Hepatocyte (in vitro differentiated cells): ENCODE measurements at regions not wholly inside any gene's neighbourhood (a gene's known extent, or its start where the extent isn't known, plus 50 kb on each side); places are given as distances from the start of the nearest gene placed in this dataset.

Experiments
- DNase-seq: peaks from one replicate; pipeline ENCODE4 v3.0.0-alpha.2; 2016; ENCODE audit warnings: low spot score
- H2AFZ ChIP-seq: fragments of 200-600 bp; sonication (generic); 2 replicates; pipeline ENCODE4 v1.6.0; 2016; ENCODE audit warnings: antibody characterized with exemption, mild to moderate bottlenecking
- H3K27ac ChIP-seq: fragments of 200-600 bp; sonication (generic); 2 replicates; pipeline ENCODE4 v1.5.1; 2016; ENCODE audit warnings: mild to moderate bottlenecking
- H3K27me3 ChIP-seq: fragments of 200-600 bp; sonication (generic); 2 replicates; pipeline ENCODE4 v1.6.1; 2016
- H3K36me3 ChIP-seq: fragments of 200-600 bp; sonication (generic); replicated peaks from 2 replicates; pipeline ENCODE4 v1.5.1; 2016; ENCODE audit warnings: low read depth; ENCODE audit not compliant: insufficient read depth
- H3K4me1 ChIP-seq: fragments of 200-600 bp; sonication (generic); 2 replicates; pipeline ENCODE4 v1.5.1; 2016; ENCODE audit warnings: mild to moderate bottlenecking, moderate library complexity; ENCODE audit not compliant: insufficient read depth
- H3K4me2 ChIP-seq: fragments of 200-600 bp; sonication (generic); 2 replicates; pipeline ENCODE4 v1.6.0; 2016
- H3K4me3 ChIP-seq: fragments of 200-600 bp; sonication (generic); 2 replicates; pipeline ENCODE4 v1.5.1; 2016; ENCODE audit warnings: mild to moderate bottlenecking
- H3K79me2 ChIP-seq: fragments of 200-600 bp; sonication (generic); 2 replicates; pipeline ENCODE4 v1.6.0; 2017; ENCODE audit warnings: mild to moderate bottlenecking
- H3K9me2 ChIP-seq: fragments of 200-600 bp; sonication (generic); replicated peaks from 2 replicates; pipeline ENCODE4 v1.6.0; 2017; ENCODE audit warnings: mild to moderate bottlenecking; ENCODE audit not compliant: insufficient read depth
- H3K9me3 ChIP-seq: fragments of 200-600 bp; sonication (generic); 2 replicates; pipeline ENCODE4 v1.5.1; 2016; ENCODE audit warnings: low read depth, mild to moderate bottlenecking
- H4K20me1 ChIP-seq: fragments of 200-600 bp; sonication (generic); 2 replicates; pipeline ENCODE4 v1.6.0; 2016; ENCODE audit warnings: mild to moderate bottlenecking; ENCODE audit not compliant: insufficient read depth, poor library complexity, severe bottlenecking
- EZH2 ChIP-seq: fragments of 200-600 bp; sonication (generic); IDR thresholded peaks from 2 replicates; pipeline ENCODE4 v1.6.1; 2016; ENCODE audit warnings: antibody characterized with exemption, mild to moderate bottlenecking, borderline replicate concordance
- EZH2phosphoT487 ChIP-seq: fragments of 200-600 bp; sonication (generic); IDR thresholded peaks from one replicate; pipeline ENCODE4 v1.6.1; 2018; ENCODE audit warnings: antibody characterized with exemption, mild to moderate bottlenecking, low read depth, moderate library complexity; ENCODE audit not compliant: unreplicated experiment, severe bottlenecking
- WGBS: methylation state at CpG from one replicate; pipeline ENCODE4 v1.1.6; 2016; ENCODE audit warnings: low lambda C conversion rate; ENCODE audit errors: missing lambda C conversion rate; 5-methylcytosine and 5-hydroxymethylcytosine counted together
- TF ChIP-seq, protein P1 (sequence below): fragments of 200-600 bp; sonication (generic); IDR thresholded peaks from 2 replicates; pipeline ENCODE4 v1.5.1; 2016; ENCODE audit warnings: antibody characterized with exemption, mild to moderate bottlenecking; ENCODE audit not compliant: poor library complexity

DNA sequence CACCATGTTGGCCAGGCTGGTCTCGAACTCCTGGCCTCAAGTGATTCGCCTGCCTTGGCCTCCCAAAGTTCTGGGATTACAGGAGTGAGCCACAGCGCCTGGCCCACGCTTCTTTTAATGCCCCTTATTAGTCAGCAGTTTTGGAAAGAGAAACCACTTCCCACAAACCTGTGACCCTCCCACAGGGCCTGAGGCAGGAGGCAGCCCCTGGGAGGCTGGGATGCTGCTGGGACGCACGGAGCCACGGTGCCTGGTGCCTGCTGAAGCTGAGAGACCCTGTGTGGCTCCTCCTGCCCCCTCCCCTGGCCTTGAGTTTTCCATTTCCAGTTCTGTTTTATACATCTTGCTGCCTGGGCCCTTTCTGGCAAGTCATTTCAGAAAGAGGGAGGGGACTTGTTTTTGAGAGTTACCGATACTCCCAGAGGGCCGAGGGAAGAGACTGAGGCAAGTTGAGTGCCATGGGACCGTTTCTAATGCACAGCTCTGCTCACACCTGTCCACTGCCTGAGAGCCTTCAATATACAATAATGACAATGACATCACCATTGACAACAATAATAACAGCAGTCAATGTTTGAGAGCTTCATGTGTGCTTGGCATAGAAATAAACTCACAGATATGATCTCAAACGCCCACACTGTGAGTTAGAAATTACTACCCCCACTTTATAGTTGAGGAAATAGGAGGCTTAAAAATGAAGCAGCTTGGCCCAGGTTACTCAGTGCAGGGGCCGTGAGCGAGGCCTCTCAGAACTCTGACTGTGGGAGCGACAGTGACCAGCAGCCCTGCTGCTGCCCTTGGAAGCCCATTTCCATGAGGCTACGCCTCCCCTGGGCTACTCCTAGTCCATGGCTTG is 78.1 kb upstream of the YWHAQ start:
- no peak overlapping the region for H3K4me3 ChIP-seq
- H3K9me2 ChIP-seq = no peaks in the 10 kb centered on the region
- no peaks in the 10 kb centered on the region for H3K79me2 ChIP-seq
- H3K36me3 ChIP-seq = no peaks in the 10 kb centered on the region
- no peak overlapping the region for H3K4me2 ChIP-seq
- TF ChIP-seq, protein P1, sequence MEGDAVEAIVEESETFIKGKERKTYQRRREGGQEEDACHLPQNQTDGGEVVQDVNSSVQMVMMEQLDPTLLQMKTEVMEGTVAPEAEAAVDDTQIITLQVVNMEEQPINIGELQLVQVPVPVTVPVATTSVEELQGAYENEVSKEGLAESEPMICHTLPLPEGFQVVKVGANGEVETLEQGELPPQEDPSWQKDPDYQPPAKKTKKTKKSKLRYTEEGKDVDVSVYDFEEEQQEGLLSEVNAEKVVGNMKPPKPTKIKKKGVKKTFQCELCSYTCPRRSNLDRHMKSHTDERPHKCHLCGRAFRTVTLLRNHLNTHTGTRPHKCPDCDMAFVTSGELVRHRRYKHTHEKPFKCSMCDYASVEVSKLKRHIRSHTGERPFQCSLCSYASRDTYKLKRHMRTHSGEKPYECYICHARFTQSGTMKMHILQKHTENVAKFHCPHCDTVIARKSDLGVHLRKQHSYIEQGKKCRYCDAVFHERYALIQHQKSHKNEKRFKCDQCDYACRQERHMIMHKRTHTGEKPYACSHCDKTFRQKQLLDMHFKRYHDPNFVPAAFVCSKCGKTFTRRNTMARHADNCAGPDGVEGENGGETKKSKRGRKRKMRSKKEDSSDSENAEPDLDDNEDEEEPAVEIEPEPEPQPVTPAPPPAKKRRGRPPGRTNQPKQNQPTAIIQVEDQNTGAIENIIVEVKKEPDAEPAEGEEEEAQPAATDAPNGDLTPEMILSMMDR = no peak
- TF ChIP-seq EZH2phosphoT487 = no peak
- no peaks in the 10 kb centered on the region for H3K27me3 ChIP-seq
- DNase-seq = no peak
- H3K9me3 ChIP-seq = no peaks in the 10 kb centered on the region
- H3K27ac ChIP-seq = no peak overlapping the region
- H4K20me1 ChIP-seq = no peaks in the 10 kb centered on the region
- 91% methylated on average over 15 of the region's 15 CpGs for WGBS
- peaks cover 2% of the 10 kb centered on the region for H3K4me1 ChIP-seq
- H2AFZ ChIP-seq = no peak overlapping the region

DNA sequence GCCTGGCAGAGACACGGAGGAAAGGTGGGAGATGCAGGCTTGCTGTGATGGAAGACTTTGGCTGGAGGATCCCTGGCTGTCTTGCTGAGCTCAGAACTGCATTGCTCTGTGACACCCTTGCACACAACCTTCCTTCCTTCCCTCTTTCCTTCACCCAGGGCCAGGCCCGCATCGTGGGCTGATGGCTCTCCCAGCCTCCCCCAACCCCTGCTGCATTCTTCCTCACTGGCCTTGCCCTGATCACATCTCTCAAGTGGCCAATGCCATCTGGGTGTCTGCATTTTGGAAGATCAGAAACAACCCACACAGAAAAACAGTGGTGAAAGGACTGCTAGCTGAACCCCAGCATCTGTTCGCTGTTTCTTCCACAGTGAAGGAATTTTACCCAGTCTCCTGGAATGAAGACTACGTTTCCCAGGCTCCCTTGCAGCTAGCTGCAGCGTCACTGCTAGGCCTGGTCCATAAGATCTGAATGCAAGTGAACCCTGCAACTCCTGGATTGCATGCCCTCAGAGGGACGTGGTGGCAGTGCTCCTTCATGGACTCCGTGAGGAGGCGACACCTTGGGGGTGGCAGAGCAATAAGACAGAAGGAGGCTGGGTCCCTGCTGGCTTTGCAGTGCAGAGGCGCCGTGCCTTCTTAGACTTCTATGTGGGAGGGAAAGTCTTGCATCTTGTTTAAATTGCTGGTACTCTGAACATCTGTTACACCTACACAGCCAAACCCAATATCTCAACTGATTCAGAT is 78.9 kb upstream of the YWHAQ start:
- no peak overlapping the region for H3K4me2 ChIP-seq
- no peak for DNase-seq
- H3K27ac ChIP-seq = no peak overlapping the region

DNA sequence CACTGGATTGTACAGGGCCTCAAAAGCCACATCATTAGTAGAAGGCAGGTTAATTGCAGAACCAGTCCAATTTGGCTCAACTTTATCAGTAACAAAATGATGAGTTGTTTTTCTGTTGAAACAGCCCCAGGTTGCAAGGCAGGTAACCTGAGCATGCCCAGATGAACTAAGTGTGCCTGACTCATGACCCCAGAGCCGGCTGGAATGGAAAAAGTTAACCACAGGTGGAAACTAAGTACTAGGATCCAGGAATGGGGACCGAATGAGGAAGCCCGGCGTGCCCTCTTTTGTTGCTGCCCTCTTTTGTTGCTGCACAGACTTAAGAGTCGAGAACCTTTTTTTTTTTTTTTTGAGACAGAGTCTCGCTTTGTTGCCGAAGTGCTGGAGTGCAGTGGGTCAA is 79.5 kb upstream of the YWHAQ start:
- no peak overlapping the region for H3K27ac ChIP-seq
- no peaks in the 10 kb centered on the region for H3K79me2 ChIP-seq
- H2AFZ ChIP-seq = no peak overlapping the region
- H3K27me3 ChIP-seq = no peaks in the 10 kb centered on the region
- H3K4me3 ChIP-seq = no peak overlapping the region
- no peaks in the 10 kb centered on the region for H3K4me1 ChIP-seq
- WGBS = 87% methylated on average over 7 of the region's 7 CpGs
- TF ChIP-seq EZH2 (no peak), EZH2phosphoT487 (no peak)
- TF ChIP-seq, protein P1 = no peak
- H3K9me3 ChIP-seq = no peaks in the 10 kb centered on the region
- no peaks in the 10 kb centered on the region for H3K9me2 ChIP-seq
- no peak for DNase-seq
- H3K4me2 ChIP-seq = no peak overlapping the region
- no peaks in the 10 kb centered on the region for H4K20me1 ChIP-seq
- H3K36me3 ChIP-seq = no peaks in the 10 kb centered on the region

More for the DNA sequence above, 78.9 kb upstream of the YWHAQ start:
- TF ChIP-seq, protein P1 = no peak
- TF ChIP-seq EZH2phosphoT487 = no peak
- TF ChIP-seq EZH2 = no peak
- no peak overlapping the region for H2AFZ ChIP-seq
- H3K36me3 ChIP-seq = no peaks in the 10 kb centered on the region
- H3K9me2 ChIP-seq = no peaks in the 10 kb centered on the region
- 96% methylated on average over 11 of the region's 11 CpGs for WGBS
- H3K9me3 ChIP-seq = no peaks in the 10 kb centered on the region
- H3K4me3 ChIP-seq = no peak overlapping the region
- no peaks in the 10 kb centered on the region for H4K20me1 ChIP-seq
- no peaks in the 10 kb centered on the region for H3K4me1 ChIP-seq
- no peaks in the 10 kb centered on the region for H3K79me2 ChIP-seq
- H3K27me3 ChIP-seq = no peaks in the 10 kb centered on the region
